ENCODE measurements at regions not wholly inside any gene's neighbourhood (a gene's known extent, or its start where the extent isn't known, plus 50 kb on each side); places are given as distances from the start of the nearest gene placed in this dataset.

DNA sequence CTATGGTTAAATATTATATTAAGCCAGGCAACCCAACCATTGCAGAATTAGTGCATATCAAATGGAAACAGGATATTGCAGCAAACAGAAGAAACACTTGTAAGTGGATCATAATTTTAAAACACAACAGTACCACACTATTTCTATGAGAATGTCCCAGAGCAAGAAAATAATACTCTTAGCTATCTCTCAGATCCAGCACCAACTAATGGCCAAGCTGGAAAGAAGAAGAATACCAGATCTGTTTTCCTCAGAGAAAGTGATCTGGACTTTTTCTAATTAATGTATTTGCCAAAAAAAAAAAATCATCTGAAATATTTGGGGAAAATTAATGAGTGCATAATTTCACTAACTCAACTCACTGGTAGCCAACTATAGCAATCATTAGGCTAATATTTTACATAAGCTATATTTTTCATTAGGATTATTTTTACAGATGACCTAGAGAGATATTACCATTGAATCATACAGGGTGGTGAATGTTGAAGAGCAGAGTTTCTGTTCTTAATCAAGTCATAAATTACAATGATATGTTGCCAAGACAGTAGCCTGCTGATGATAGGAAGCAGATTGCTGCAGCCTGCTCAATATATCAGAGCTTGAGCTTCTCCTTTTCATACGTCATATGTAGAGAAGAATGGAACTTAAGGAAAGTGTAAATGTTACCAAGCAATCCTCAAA, 995.4 kb upstream of the LRRN3 start:
- H3K4me1 Mint-ChIP-seq = no peaks in the 10 kb centered on the region
- Histone ChIP-seq H3K4me3 (replicated peaks in 1 of 3; ENCODE audit: low read depth in 2 of 3, low read length in 3 of 3) (no peak overlapping the region), H3K9me3 (replicated peaks in 1 of 2; ENCODE audit: control insufficient read depth in 1 of 2, insufficient read depth in 1 of 2, low read length in 2 of 2) (peaks cover 0 to 4% of the 10 kb centered on the region in 2 donors), H3K27me3 (ENCODE audit: control insufficient read depth in 2 of 2, insufficient read depth in 2 of 2, low read length in 2 of 2) (no peaks in the 10 kb centered on the region), H3K9ac (ENCODE audit: insufficient read depth, low read length, poor library complexity, severe bottlenecking) (no peak overlapping the region), H3K36me3 (replicated peaks in 1 of 2; ENCODE audit: control insufficient read depth in 1 of 2, insufficient read depth in 2 of 2, low read length in 2 of 2) (no peaks in the 10 kb centered on the region), H2AFZ (ENCODE audit: insufficient read depth, low read depth, low read length, poor library complexity, severe bottlenecking) (no peak overlapping the region), H3K4me1 (ENCODE audit: control insufficient read depth in 1 of 2, insufficient read depth in 2 of 2, low read length in 2 of 2) (no peaks in the 10 kb centered on the region), H3K79me2 (ENCODE audit: insufficient read depth, low read length) (no peaks in the 10 kb centered on the region), H3K27ac (ENCODE audit: low read depth in 1 of 2, low read length in 2 of 2) (no peak overlapping the region), H4K20me1 (ENCODE audit: insufficient read depth, low read length) (no peaks in the 10 kb centered on the region), H3K4me2 (replicated peaks; ENCODE audit: extremely low read depth, low read length, poor library complexity, severe bottlenecking) (no peak overlapping the region)
- no CpG with 5 or more reads among the region's 1 CpG for WGBS (ENCODE audit: insufficient coverage)
- H3K27me3 Mint-ChIP-seq (ENCODE audit: low read depth in 3 of 3) = peaks cover 0 to 1% (median 0%) of the 10 kb centered on the region in 3 donors
- no peak for DNase-seq
- peaks cover 0 to 6% (median 2%) of the 10 kb centered on the region in 7 donors for H3K9me3 Mint-ChIP-seq
- no peak overlapping the region for H3K27ac Mint-ChIP-seq
- intact Hi-C loops (cut with micrococcal nuclease) = no loop called here
- TF ChIP-seq, protein P1, sequence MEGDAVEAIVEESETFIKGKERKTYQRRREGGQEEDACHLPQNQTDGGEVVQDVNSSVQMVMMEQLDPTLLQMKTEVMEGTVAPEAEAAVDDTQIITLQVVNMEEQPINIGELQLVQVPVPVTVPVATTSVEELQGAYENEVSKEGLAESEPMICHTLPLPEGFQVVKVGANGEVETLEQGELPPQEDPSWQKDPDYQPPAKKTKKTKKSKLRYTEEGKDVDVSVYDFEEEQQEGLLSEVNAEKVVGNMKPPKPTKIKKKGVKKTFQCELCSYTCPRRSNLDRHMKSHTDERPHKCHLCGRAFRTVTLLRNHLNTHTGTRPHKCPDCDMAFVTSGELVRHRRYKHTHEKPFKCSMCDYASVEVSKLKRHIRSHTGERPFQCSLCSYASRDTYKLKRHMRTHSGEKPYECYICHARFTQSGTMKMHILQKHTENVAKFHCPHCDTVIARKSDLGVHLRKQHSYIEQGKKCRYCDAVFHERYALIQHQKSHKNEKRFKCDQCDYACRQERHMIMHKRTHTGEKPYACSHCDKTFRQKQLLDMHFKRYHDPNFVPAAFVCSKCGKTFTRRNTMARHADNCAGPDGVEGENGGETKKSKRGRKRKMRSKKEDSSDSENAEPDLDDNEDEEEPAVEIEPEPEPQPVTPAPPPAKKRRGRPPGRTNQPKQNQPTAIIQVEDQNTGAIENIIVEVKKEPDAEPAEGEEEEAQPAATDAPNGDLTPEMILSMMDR (IDR thresholded peaks at IDR 0.05) = no peak
- H3K4me3 Mint-ChIP-seq = no peak overlapping the region
- no peaks in the 10 kb centered on the region for H3K36me3 Mint-ChIP-seq

DNA sequence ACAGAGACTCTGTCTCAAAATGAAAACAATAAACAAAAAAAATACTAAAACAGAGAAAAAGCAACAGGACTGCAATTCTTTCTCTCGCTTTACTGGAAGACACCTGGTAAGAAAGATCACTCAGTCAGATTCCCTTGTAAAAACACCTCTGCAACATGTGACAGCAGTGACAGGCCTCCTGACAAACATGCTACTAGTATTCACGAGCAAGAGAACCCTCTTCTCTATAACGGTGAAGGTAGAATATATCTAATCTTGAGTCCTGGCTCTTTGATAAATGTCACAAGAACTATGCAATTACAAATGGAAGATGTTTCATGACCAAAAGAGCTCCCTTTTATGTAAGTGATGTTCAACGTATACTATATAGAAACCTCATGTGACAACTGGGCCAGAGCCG, 986.7 kb upstream of the LRRN3 start:
- TF ChIP-seq, protein P1 (IDR thresholded peaks at IDR 0.05) = no peak
- intact Hi-C loops (cut with micrococcal nuclease) = no loop called here
- no peak overlapping the region for H3K27ac Mint-ChIP-seq
- H3K4me3 Mint-ChIP-seq = no peak overlapping the region
- 88% methylated on average over 1 of the region's 5 CpGs for WGBS (ENCODE audit: insufficient coverage)
- Histone ChIP-seq H3K27ac (ENCODE audit: low read depth in 1 of 2, low read length in 2 of 2) (no peak overlapping the region), H3K36me3 (replicated peaks in 1 of 2; ENCODE audit: control insufficient read depth in 1 of 2, insufficient read depth in 2 of 2, low read length in 2 of 2) (no peaks in the 10 kb centered on the region), H3K4me2 (replicated peaks; ENCODE audit: extremely low read depth, low read length, poor library complexity, severe bottlenecking) (no peak overlapping the region), H4K20me1 (ENCODE audit: insufficient read depth, low read length) (no peaks in the 10 kb centered on the region), H2AFZ (ENCODE audit: insufficient read depth, low read depth, low read length, poor library complexity, severe bottlenecking) (no peak overlapping the region), H3K79me2 (ENCODE audit: insufficient read depth, low read length) (no peaks in the 10 kb centered on the region), H3K27me3 (ENCODE audit: control insufficient read depth in 2 of 2, insufficient read depth in 2 of 2, low read length in 2 of 2) (no peaks in the 10 kb centered on the region), H3K4me3 (replicated peaks in 1 of 3; ENCODE audit: low read depth in 2 of 3, low read length in 3 of 3) (no peak overlapping the region), H3K9ac (ENCODE audit: insufficient read depth, low read length, poor library complexity, severe bottlenecking) (no peak overlapping the region), H3K4me1 (ENCODE audit: control insufficient read depth in 1 of 2, insufficient read depth in 2 of 2, low read length in 2 of 2) (no peaks in the 10 kb centered on the region), H3K9me3 (replicated peaks in 1 of 2; ENCODE audit: control insufficient read depth in 1 of 2, insufficient read depth in 1 of 2, low read length in 2 of 2) (peaks cover 3 to 4% of the 10 kb centered on the region in 2 donors)
- no peaks in the 10 kb centered on the region for H3K36me3 Mint-ChIP-seq
- H3K9me3 Mint-ChIP-seq = peaks cover 0 to 3% (median 2%) of the 10 kb centered on the region in 7 donors
- H3K4me1 Mint-ChIP-seq = no peaks in the 10 kb centered on the region
- H3K27me3 Mint-ChIP-seq (ENCODE audit: low read depth in 3 of 3) = no peaks in the 10 kb centered on the region
- DNase-seq = no peak
